ENCODE measurements at regions not wholly inside any gene's neighbourhood (a gene's known extent, or its start where the extent isn't known, plus 50 kb on each side); places are given as distances from the start of the nearest gene placed in this dataset.

GRCh38 chr14:89542786-89543424 lies 125.9 kb upstream of the FOXN3 start:
- no peak for TF ChIP-seq CTCF (IDR thresholded peaks at IDR 0.05)
- TF ChIP-seq EP300 (IDR thresholded peaks at IDR 0.05) = no peak

Measured in suprapubic skin (tissue), 3 donors.